ENCODE measurements at regions not wholly inside any gene's neighbourhood (a gene's known extent, or its start where the extent isn't known, plus 50 kb on each side); places are given as distances from the start of the nearest gene placed in this dataset.
"Not testable (repeated sequence)": the region's sequence is repeated elsewhere in the genome, so short reads cannot be mapped to it uniquely, and the experiment has no call there.

- H3K4me3 Mint-ChIP-seq (ENCODE audit: unreplicated experiment) = no peak overlapping the region
- H3K4me1 Mint-ChIP-seq (ENCODE audit: low read depth, unreplicated experiment) = no peaks in the 10 kb centered on the region
- no peak for TF ChIP-seq CTCF (IDR thresholded peaks at IDR 0.05; ENCODE audit: partially characterized antibody, unreplicated experiment)
- no peaks in the 10 kb centered on the region for H3K9me3 Mint-ChIP-seq (ENCODE audit: unreplicated experiment)
- DNase-seq = no peak
- no peak overlapping the region for H3K27ac Mint-ChIP-seq (ENCODE audit: unreplicated experiment)
- no peaks in the 10 kb centered on the region for H3K27me3 Mint-ChIP-seq (ENCODE audit: unreplicated experiment)
- no peaks in the 10 kb centered on the region for H3K36me3 Mint-ChIP-seq (ENCODE audit: unreplicated experiment)
Measured at GRCh38 chrX:113802837-113803236, 781.0 kb upstream of the HTR2C start.

GRCh38 chrX:113800955-113801354 is 782.9 kb upstream of the HTR2C start:
- H3K27me3 Mint-ChIP-seq (ENCODE audit: unreplicated experiment) = no peaks in the 10 kb centered on the region
- no peaks in the 10 kb centered on the region for H3K4me1 Mint-ChIP-seq (ENCODE audit: low read depth, unreplicated experiment)
- DNase-seq = no peak
- no peak overlapping the region for H3K4me3 Mint-ChIP-seq (ENCODE audit: unreplicated experiment)
- H3K36me3 Mint-ChIP-seq (ENCODE audit: unreplicated experiment) = peaks cover 3% of the 10 kb centered on the region
- no peak for TF ChIP-seq CTCF (IDR thresholded peaks at IDR 0.05; ENCODE audit: partially characterized antibody, unreplicated experiment)
- no peaks in the 10 kb centered on the region for H3K9me3 Mint-ChIP-seq (ENCODE audit: unreplicated experiment)
- H3K27ac Mint-ChIP-seq (ENCODE audit: unreplicated experiment) = no peak overlapping the region

- Mint-ChIP-seq H3K27ac (ENCODE audit: unreplicated experiment) (no peak overlapping the region), H3K27me3 (ENCODE audit: unreplicated experiment) (no peaks in the 10 kb centered on the region), H3K4me3 (ENCODE audit: unreplicated experiment) (no peak overlapping the region), H3K9me3 (ENCODE audit: unreplicated experiment) (no peaks in the 10 kb centered on the region), H3K36me3 (ENCODE audit: unreplicated experiment) (peaks cover 4% of the 10 kb centered on the region), H3K4me1 (ENCODE audit: low read depth, unreplicated experiment) (no peaks in the 10 kb centered on the region)
- TF ChIP-seq CTCF (IDR thresholded peaks at IDR 0.05; ENCODE audit: partially characterized antibody, unreplicated experiment) = no peak
- no peak for DNase-seq
Measured at GRCh38 chrX:113793563-113793962, 790.3 kb upstream of the HTR2C start.

GRCh38 chrX:113790987-113791386 is 792.9 kb upstream of the HTR2C start:
- no peaks in the 10 kb centered on the region for H3K27me3 Mint-ChIP-seq (ENCODE audit: unreplicated experiment)
- no peak for DNase-seq
- no peaks in the 10 kb centered on the region for H3K4me1 Mint-ChIP-seq (ENCODE audit: low read depth, unreplicated experiment)
- no peaks in the 10 kb centered on the region for H3K9me3 Mint-ChIP-seq (ENCODE audit: unreplicated experiment)
- H3K27ac Mint-ChIP-seq (ENCODE audit: unreplicated experiment) = no peak overlapping the region
- H3K36me3 Mint-ChIP-seq (ENCODE audit: unreplicated experiment) = peaks cover 2% of the 10 kb centered on the region
- no peak overlapping the region for H3K4me3 Mint-ChIP-seq (ENCODE audit: unreplicated experiment)
- no peak for TF ChIP-seq CTCF (IDR thresholded peaks at IDR 0.05; ENCODE audit: partially characterized antibody, unreplicated experiment)

GRCh38 chrX:113784754-113785153 is 799.1 kb upstream of the HTR2C start:
- not testable (repeated sequence) for H3K9me3 Mint-ChIP-seq (ENCODE audit: unreplicated experiment); H3K27me3 Mint-ChIP-seq (ENCODE audit: unreplicated experiment); H3K4me3 Mint-ChIP-seq (ENCODE audit: unreplicated experiment); H3K27ac Mint-ChIP-seq (ENCODE audit: unreplicated experiment); H3K36me3 Mint-ChIP-seq (ENCODE audit: unreplicated experiment); DNase-seq; H3K4me1 Mint-ChIP-seq (ENCODE audit: low read depth, unreplicated experiment)

- TF ChIP-seq CTCF (IDR thresholded peaks at IDR 0.05; ENCODE audit: partially characterized antibody, unreplicated experiment) = no peak
- Mint-ChIP-seq H3K36me3 (ENCODE audit: unreplicated experiment) (no peaks in the 10 kb centered on the region), H3K27ac (ENCODE audit: unreplicated experiment) (no peak overlapping the region), H3K27me3 (ENCODE audit: unreplicated experiment) (no peaks in the 10 kb centered on the region), H3K4me3 (ENCODE audit: unreplicated experiment) (no peak overlapping the region), H3K9me3 (ENCODE audit: unreplicated experiment) (no peaks in the 10 kb centered on the region), H3K4me1 (ENCODE audit: low read depth, unreplicated experiment) (no peaks in the 10 kb centered on the region)
- DNase-seq = no peak
Measured at GRCh38 chrX:113770806-113771205, 813.1 kb upstream of the HTR2C start.
